MV-4-11 (cell line): ENCODE measurements at regions not wholly inside any gene's neighbourhood (a gene's known extent, or its start where the extent isn't known, plus 50 kb on each side); places are given as distances from the start of the nearest gene placed in this dataset.
"Not testable (repeated sequence)": the region's sequence is repeated elsewhere in the genome, so short reads cannot be mapped to it uniquely, and the experiment has no call there.

Source experiments
- DNase-seq: peaks from one replicate; lab custom pipeline; 2025; lab: John Stamatoyannopoulos, UW

- no peak for DNase-seq
Measured at GRCh38 chr2:58620093-58620492, 379.0 kb upstream of the FANCL start.

GRCh38 chr2:58616961-58617360, 375.8 kb upstream of the FANCL start:
- no peak for DNase-seq

GRCh38 chr2:58614219-58614618, 373.1 kb upstream of the FANCL start:
- DNase-seq = no peak

DNA sequence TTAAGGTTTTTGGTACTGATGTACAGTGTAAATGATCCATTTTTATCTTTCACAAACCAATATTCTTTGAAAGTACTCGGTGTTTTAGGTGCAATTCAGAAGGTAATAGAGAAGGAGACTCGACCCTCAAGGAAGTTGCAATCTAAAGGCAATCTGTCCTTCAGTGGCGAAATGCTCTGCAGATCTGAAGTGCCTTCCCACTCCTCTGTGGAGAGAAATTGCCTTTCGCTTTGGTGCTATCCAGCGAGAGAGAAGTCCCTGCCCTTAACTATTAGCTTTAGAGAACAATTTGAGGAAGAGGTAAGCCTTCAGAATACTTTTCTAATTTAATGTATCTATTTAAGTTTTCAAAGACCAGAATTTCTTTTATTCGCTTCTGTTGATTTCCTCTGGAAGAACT, 371.8 kb upstream of the FANCL start:
- DNase-seq = no peak

DNA sequence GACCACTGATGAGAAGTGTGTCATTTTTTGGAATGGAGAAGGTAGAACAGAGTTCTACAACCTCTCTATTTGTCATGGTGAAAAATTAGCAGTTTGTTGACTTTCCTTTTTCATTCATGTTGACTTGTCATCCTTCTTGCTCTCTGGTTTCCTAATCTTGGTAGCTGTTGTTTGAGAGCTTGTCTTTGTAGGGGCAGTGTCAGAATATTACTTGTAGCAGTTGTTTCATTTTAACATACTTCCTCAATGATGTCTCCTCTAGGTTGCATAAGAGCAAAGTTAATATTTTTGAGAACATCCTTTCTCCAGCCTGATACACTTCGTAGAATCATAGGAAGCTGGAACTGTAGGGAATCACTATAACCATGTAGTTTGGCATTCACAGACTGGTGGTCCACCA, 368.2 kb upstream of the FANCL start:
- peak; percentile 74 for DNase-seq

- no peak for DNase-seq
Measured at GRCh38 chr2:58608146-58608545, 367.0 kb upstream of the FANCL start.

GRCh38 chr2:58607448-58607847, 366.3 kb upstream of the FANCL start:
- DNase-seq = no peak

GRCh38 chr2:58606799-58607198, 365.7 kb upstream of the FANCL start:
- no peak for DNase-seq

DNA sequence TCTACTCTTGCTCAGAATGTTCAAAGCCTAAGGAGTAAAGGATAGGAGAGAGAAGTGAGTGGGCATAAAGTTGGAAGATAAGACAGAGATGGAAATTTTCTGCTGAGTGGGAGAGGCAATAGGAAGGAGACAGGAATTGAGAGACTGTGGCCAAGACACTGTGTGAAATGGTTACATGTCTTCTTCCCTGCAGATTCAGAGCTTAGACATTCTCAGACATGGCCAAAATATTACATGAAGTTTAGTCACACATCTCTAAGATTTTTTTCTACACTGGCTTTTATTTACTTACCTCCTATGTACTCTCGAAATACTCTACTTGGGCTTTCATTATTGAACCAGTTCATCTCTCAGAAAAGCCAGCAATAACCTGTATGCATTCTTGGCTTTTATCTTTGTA, 363.0 kb upstream of the FANCL start:
- DNase-seq = no peak

DNA sequence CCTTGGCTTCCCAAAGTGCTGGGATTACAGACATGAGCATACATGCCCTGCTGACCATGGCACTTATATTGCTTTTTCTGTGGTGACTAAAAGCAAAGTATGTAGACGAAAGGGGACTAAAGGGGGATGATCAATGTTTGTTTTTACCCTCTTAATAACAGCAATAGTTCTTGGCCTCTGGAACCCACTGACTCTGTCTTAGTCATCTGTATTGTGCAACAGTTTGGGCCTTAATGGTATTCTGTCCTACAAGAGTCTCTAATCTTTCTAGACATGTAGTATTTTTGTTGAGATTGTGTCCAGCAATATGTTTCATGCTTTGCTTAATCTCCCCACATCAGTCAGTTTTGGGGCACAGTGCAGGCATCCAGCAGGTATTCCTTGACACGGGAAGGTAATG, 359.9 kb upstream of the FANCL start:
- peak; percentile 49 for DNase-seq

GRCh38 chr2:58598171-58598570, 357.0 kb upstream of the FANCL start:
- DNase-seq = peak; percentile 30

- DNase-seq = no peak
Measured at GRCh38 chr2:58595714-58596113, 354.6 kb upstream of the FANCL start.

DNA sequence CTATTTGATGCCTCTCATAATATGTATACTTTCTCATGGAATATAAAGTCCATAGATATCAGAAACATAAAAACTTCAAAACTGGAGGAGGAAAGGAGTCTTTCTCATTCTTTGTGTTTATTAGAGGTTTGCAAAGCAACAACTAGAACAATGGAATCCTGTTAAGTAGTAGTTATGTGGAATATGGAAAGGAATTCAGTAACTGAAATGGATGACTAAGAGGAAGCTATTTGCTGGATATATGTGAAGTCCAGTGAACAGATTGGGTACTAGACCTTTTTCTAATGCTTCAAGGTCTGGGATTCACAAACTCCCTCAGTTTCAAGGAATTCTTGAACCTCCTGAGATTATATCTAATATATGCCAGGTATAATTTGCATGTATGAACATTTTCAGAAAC, 353.6 kb upstream of the FANCL start:
- DNase-seq = no peak

DNA sequence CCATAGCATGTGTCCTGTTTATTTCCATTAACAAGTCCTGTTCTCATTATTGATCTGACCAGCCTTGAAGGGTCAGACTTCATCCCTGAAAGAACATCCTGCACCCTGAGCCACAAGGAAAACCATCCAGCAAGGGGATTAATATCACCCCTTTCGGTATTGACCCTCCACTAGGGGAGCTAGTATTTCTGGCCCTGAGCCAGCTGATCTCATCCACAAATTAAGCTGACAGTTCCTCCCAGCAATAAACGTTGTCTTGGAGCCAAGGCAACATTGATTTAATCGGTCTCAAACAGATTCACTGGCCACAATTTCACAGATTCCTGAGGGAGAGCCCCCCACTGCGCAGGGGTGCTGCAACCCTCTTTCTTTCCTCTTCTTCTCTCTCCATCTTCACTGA, 353.1 kb upstream of the FANCL start:
- DNase-seq = no peak

GRCh38 chr2:58586178-58586577, 345.1 kb upstream of the FANCL start:
- DNase-seq = not testable (repeated sequence)

DNA sequence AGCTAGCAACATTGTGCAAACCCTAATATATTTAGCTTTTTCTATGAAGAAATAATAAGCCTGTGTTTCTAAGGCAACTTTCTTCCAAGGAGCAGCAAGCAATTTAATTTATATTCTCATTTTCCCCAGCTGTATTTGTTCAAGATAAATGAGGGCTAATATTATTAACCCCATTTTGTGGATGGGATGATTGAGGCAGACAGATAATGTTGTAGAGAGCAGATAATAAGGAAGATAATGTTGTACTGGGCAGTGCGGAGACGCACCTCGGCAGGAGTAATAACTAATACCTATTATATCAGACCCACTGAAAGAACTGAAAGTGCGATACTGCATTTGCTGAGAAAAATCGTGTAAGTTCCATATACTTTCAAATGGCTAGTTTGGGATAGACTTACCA, 344.1 kb upstream of the FANCL start:
- no peak for DNase-seq

DNA sequence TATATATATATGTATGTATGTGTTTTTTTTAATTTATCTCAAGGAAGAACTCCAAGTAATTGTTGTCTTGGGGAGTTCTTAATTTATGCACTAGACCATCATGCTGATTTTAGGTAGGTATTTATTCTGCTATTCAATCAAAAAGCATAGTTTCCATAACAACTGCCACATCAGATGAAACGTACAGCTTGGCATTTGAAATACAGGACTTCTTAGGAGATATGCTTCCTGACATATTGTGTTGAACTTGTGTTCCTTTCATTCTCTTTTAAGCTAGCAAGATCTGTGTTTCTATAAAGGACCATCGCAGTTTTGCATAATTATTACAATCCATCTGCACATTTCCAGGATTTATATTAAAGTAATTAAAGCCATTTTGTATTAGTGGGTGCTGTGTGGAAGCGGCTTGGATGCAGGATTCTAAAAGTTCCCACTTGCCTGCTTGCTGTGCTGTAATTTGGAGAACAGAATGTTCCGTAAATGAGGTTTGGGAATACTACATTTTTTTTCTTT, 343.5 kb upstream of the FANCL start:
- DNase-seq = no peak

GRCh38 chr2:58578276-58578675, 337.2 kb upstream of the FANCL start:
- DNase-seq = no peak

GRCh38 chr2:58574873-58575272, 333.7 kb upstream of the FANCL start:
- no peak for DNase-seq

GRCh38 chr2:58572731-58573130, 331.6 kb upstream of the FANCL start:
- DNase-seq = no peak

DNA sequence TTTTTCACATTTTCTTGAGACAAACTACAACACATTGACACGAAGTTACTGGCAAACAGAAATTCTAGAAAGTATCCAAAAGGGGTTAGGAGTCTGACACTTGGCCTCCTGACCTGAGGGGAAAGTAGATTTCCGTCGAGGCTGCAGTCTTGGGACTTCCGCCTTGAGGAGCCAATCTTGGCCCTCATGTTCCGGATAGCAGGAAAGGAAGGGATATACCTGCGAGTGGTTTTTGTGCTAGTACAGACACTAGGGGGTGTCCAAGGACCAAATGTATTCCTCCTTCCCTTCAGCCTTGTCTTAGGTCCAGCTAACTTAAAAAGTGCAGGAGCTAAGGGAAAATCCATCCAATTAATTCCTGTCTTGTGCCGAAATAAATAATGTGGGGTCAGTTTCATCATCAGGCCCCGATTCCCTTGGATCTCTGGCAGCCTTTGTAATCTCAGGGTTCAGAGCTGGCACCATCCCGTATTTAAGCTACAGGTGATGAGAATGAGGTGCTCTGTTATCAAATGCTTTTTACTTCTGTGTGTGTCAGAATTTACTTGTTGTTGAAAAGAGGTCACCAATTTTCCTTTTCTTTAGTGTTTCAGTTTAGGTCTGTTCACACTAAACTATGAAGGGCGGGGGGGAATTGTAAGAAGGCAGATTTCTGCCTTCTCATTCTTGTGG, 330.2 kb upstream of the FANCL start:
- peak; percentile 78 for DNase-seq

- peak; percentile 74 for DNase-seq
Measured at GRCh38 chr2:58569475-58570185, 328.5 kb upstream of the FANCL start.

DNA sequence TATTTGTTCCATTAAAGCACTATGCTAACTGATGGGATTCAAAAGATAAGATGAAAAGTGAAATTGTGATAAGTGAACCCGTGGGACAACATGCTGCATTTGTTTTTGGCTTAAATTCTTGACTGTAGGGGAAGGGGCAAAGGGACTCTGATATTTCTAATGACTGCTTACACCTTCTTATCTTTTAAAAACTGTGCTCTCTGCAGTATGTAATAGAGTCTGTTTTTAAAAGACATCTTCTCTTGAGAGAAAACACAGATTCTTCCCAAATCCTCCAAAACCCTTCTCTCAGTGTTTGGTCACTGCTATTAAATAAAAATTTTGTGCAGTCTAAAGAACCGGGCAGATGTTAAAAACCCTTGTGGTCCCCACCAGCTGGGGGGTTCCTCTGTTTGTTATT, 327.8 kb upstream of the FANCL start:
- DNase-seq = no peak

DNA sequence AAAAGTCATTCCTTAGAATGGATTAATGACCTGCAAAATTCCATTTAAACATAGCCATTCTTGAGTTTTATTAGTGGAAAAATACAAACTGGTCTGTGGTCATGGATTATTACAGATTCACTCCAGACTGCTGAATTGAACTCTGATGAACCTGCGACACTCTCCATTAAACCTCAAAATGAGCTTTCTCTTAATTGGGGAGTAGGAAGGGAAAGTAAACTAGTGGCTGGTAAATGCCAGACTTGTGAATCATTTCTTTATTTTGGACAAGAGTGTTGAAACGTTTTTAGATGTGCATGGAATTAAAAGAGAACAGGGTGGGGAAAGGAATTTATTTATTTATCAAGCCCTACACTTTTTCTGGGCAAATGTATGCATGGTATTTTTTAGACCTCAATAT, 321.2 kb upstream of the FANCL start:
- peak; percentile 3 for DNase-seq
